K562 (cell line): ENCODE measurements at regions not wholly inside any gene's neighbourhood (a gene's known extent, or its start where the extent isn't known, plus 50 kb on each side); places are given as distances from the start of the nearest gene placed in this dataset.

ENCODE experiments used
- ATAC-seq: fragments of 200-7000 bp; cut with Tn5 transposase; 3 replicates; pipeline ENCODE4 v1.9.1; 2020; ENCODE audit warnings: moderate library complexity
- BruUV-seq: library from RNA; stranded (reverse); fragments of 400-500 nt; replicated peaks from 2 replicates; lab custom pipeline; 2021; lab: Mats Ljungman, UMichigan
- CTCF ChIA-PET: fragments of 300-600 bp; formaldehyde crosslinking; extraction: SDS; loops from one replicate; lab custom pipeline; 2021; ENCODE audit warnings: low intra/inter-chr PET ratio; lab: Yijun Ruan, JAX
- POLR2A ChIA-PET: fragments of 300-600, 350-650 bp; sonication (Branson Sonifier 250); formaldehyde crosslinking; extraction: SDS; loops from one replicate; lab custom pipeline; 2021; ENCODE audit warnings: antibody characterized with exemption, inconsistent platforms; lab: Yijun Ruan, JAX
- DNase-seq, 4 experiments: peaks; one replicate each; pipeline versions ENCODE4 v3.0.0 to v3.0.0-alpha.2; 2011 to 2018; ENCODE audit warnings: low spot score in 3 of 4, mixed read lengths in 3 of 4; ENCODE audit errors: extremely low read depth in 1 of 4
- FAIRE-seq: peaks from 2 replicates; lab custom pipeline; 2011; peaks lifted over from hg19 to GRCh38; lab: Jason Lieb, UNC
- H2AFZ ChIP-seq: 2 replicates; pipeline ENCODE4 v1.6.0; 2011; ENCODE audit warnings: low read depth, low read length, control low read depth, inconsistent platforms
- H3K27ac ChIP-seq: fragments of 200-600 bp; 3 replicates; pipeline ENCODE4 v1.8.0; 2011; ENCODE audit warnings: low read depth, mild to moderate bottlenecking, control low read depth, inconsistent platforms, low read length, moderate library complexity, mixed read lengths; ENCODE audit errors: extremely low read depth
- H3K27me3 ChIP-seq, 2 experiments: fragments of 300-600 bp in 1 of 2; 2 replicates in 1 of 2; 3 replicates in 1 of 2; pipeline versions ENCODE4 v1.6.0 to v1.8.0; 2011; ENCODE audit warnings: inconsistent platforms in 2 of 2, low read length in 2 of 2, mild to moderate bottlenecking in 1 of 2, mixed read lengths in 1 of 2, moderate library complexity in 1 of 2; ENCODE audit not compliant: control insufficient read depth in 2 of 2, insufficient read depth in 2 of 2
- H3K36me3 ChIP-seq: fragments of 300-600 bp; 3 replicates; pipeline ENCODE4 v1.8.0; 2011; ENCODE audit warnings: mild to moderate bottlenecking, low read length, inconsistent platforms; ENCODE audit not compliant: control insufficient read depth, insufficient read depth
- H3K4me1 ChIP-seq, 2 experiments: fragments of 200-600 bp in 1 of 2; replicated peaks in 1 of 2; 2 replicates in 1 of 2; 3 replicates in 1 of 2; pipeline versions ENCODE4 v1.5.1 to v1.8.0; 2011; ENCODE audit warnings: inconsistent platforms in 2 of 2, low read length in 2 of 2, mild to moderate bottlenecking in 1 of 2, mixed read lengths in 1 of 2, moderate library complexity in 1 of 2; ENCODE audit not compliant: control insufficient read depth in 2 of 2, insufficient read depth in 2 of 2
- H3K4me2 ChIP-seq: 2 replicates; pipeline ENCODE4 v1.6.1; 2011; ENCODE audit warnings: low read length, control low read depth, inconsistent platforms, mixed read lengths; ENCODE audit not compliant: insufficient read depth
- H3K4me3 ChIP-seq: fragments of 200-600 bp; sonication (generic), shearing (Covaris generic); 2 replicates; pipeline ENCODE4 v1.5.1; 2016; ENCODE audit warnings: control low read depth, inconsistent platforms
- H3K79me2 ChIP-seq: fragments of 200-600 bp; 3 replicates; pipeline ENCODE4 v1.8.0; 2011; ENCODE audit warnings: low read length, inconsistent platforms; ENCODE audit not compliant: control insufficient read depth, insufficient read depth
- H3K9ac ChIP-seq, 2 experiments: 2 replicates each; pipeline versions ENCODE4 v1.6.0 to v1.6.1; 2011; ENCODE audit warnings: low read depth in 2 of 2, low read length in 2 of 2, control low read depth in 1 of 2, inconsistent platforms in 1 of 2, mild to moderate bottlenecking in 1 of 2, mixed read lengths in 1 of 2; ENCODE audit not compliant: insufficient read depth in 1 of 2
- H3K9me1 ChIP-seq: one replicate; pipeline ENCODE4 v1.6.0; 2011; ENCODE audit warnings: inconsistent platforms, mild to moderate bottlenecking, low read length, moderate library complexity; ENCODE audit not compliant: control insufficient read depth, insufficient read depth
- H3K9me3 ChIP-seq: replicated peaks from 2 replicates; pipeline ENCODE4 v1.5.1; 2011; ENCODE audit warnings: low read depth, low read length, inconsistent platforms; ENCODE audit not compliant: control insufficient read depth, insufficient read depth
- H4K20me1 ChIP-seq: replicated peaks from 2 replicates; pipeline ENCODE4 v1.6.1; 2011; ENCODE audit warnings: low read length, inconsistent platforms, mixed read lengths; ENCODE audit not compliant: control insufficient read depth, insufficient read depth
- CBX8 ChIP-seq: fragments of 200-600 bp; sonication (generic); IDR thresholded peaks from 2 replicates; pipeline ENCODE4 v1.6.1; 2012; ENCODE audit warnings: borderline replicate concordance, mixed run types, low read depth, mild to moderate bottlenecking, moderate library complexity, mixed read lengths, low read length, control low read depth, inconsistent platforms; ENCODE audit not compliant: poor library complexity, severe bottlenecking; ENCODE audit errors: extremely low read depth
- HDAC8 ChIP-seq: fragments of 450-650 bp; IDR thresholded peaks from 2 replicates; pipeline ENCODE4 v1.6.1; 2016; ENCODE audit warnings: mild to moderate bottlenecking, missing genetic modification characterization, moderate library complexity, missing compliant biosample characterization
- KAT2B ChIP-seq: IDR thresholded peaks from one replicate; pipeline ENCODE4 v1.6.1; 2012; ENCODE audit warnings: low read depth, mild to moderate bottlenecking, control low read depth, inconsistent platforms, low read length, moderate library complexity
- POU5F1 ChIP-seq: fragments of 150-350 bp; IDR thresholded peaks from 2 replicates; pipeline ENCODE4 v1.6.1; 2014; ENCODE audit warnings: borderline replicate concordance, low read length, low read depth, mild to moderate bottlenecking; ENCODE audit not compliant: partially characterized antibody
- RFX1 ChIP-seq: fragments of 450-650 bp; IDR thresholded peaks from 2 replicates; pipeline ENCODE4 v1.6.1; 2016; ENCODE audit warnings: mild to moderate bottlenecking, moderate library complexity
- WGBS: fragments of 100-300 bp; shearing (Covaris generic); methylation state at CpG from one replicate; pipeline ENCODE4 v1.1.6; 2016; ENCODE audit warnings: low coverage, mixed read lengths; ENCODE audit not compliant: insufficient coverage; ENCODE audit errors: missing lambda C conversion rate; 5-methylcytosine and 5-hydroxymethylcytosine counted together
- in situ Hi-C: fragments of 300-500 bp; cut with MboI; formaldehyde crosslinking; loops from 4 replicates; pipeline ENCODE4 v1.15.0; 2018; ENCODE audit warnings: inconsistent platforms, mixed read lengths
- intact Hi-C: fragments of 100-400 bp; cut with micrococcal nuclease; formaldehyde crosslinking; loops from 2 replicates; pipeline ENCODE4 v1.14.2; 2022
- TF ChIP-seq, protein P1 (sequence below): fragments of 450-650 bp; IDR thresholded peaks from 2 replicates; pipeline ENCODE4 v1.6.1; 2017; ENCODE audit warnings: mild to moderate bottlenecking, moderate library complexity
- TF ChIP-seq, protein P2 (sequence below): sonication (generic); formaldehyde crosslinking; IDR thresholded peaks from 2 replicates; pipeline ENCODE4 v1.8.0; 2022; ENCODE audit warnings: mild to moderate bottlenecking, missing genetic modification reagents
- TF ChIP-seq, protein P3 (sequence below): fragments of 250-450 bp; sonication (Bioruptor Pico); IDR thresholded peaks from 2 replicates; pipeline ENCODE4 v1.6.1; 2021; ENCODE audit warnings: mild to moderate bottlenecking
- TF ChIP-seq, protein P4 (sequence below): IDR thresholded peaks from 2 replicates; pipeline ENCODE4 v1.6.1; 2014; ENCODE audit warnings: antibody characterized with exemption

DNA sequence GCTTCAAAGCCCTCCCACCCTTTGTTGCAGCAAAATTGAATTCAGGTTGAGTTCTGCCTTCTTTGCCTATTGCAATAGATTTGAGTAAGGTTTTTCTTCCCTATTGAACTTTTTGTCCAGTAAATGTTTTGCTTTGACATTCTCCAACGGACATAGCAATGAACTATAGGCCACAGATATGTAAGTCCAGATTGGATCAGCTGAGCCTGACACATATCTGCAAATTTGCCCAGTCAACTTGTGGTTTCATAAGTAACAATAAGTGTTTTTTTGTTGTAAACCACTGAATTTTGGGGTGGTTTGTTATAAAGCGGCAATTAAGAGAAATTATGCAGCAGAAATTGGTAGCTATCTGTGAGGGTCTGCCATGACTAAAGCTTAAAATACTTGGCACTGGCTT is 332.1 kb upstream of the SORCS1 start:
- Histone ChIP-seq H3K9me1 (no peaks in the 10 kb centered on the region), H3K79me2 (no peaks in the 10 kb centered on the region), H3K27ac (no peak overlapping the region), H3K36me3 (no peaks in the 10 kb centered on the region), H3K4me2 (no peak overlapping the region), H2AFZ (no peak overlapping the region), H3K9me3 (no peaks in the 10 kb centered on the region), H3K4me3 (no peak overlapping the region), H3K4me1 (no peaks in the 10 kb centered on the region), H3K27me3 (no peaks in the 10 kb centered on the region), H3K9ac (no peak overlapping the region), H4K20me1 (no peaks in the 10 kb centered on the region)
- FAIRE-seq (no peak), ATAC-seq (no peak), DNase-seq (no peak)
- in situ Hi-C loops (no loop called here), intact Hi-C loops (no loop called here)
- TF ChIP-seq, protein P1, sequence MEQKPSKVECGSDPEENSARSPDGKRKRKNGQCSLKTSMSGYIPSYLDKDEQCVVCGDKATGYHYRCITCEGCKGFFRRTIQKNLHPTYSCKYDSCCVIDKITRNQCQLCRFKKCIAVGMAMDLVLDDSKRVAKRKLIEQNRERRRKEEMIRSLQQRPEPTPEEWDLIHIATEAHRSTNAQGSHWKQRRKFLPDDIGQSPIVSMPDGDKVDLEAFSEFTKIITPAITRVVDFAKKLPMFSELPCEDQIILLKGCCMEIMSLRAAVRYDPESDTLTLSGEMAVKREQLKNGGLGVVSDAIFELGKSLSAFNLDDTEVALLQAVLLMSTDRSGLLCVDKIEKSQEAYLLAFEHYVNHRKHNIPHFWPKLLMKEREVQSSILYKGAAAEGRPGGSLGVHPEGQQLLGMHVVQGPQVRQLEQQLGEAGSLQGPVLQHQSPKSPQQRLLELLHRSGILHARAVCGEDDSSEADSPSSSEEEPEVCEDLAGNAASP: no peak
- TF ChIP-seq RFX1: no peak
- TF ChIP-seq KAT2B: no peak
- TF ChIP-seq, protein P2, sequence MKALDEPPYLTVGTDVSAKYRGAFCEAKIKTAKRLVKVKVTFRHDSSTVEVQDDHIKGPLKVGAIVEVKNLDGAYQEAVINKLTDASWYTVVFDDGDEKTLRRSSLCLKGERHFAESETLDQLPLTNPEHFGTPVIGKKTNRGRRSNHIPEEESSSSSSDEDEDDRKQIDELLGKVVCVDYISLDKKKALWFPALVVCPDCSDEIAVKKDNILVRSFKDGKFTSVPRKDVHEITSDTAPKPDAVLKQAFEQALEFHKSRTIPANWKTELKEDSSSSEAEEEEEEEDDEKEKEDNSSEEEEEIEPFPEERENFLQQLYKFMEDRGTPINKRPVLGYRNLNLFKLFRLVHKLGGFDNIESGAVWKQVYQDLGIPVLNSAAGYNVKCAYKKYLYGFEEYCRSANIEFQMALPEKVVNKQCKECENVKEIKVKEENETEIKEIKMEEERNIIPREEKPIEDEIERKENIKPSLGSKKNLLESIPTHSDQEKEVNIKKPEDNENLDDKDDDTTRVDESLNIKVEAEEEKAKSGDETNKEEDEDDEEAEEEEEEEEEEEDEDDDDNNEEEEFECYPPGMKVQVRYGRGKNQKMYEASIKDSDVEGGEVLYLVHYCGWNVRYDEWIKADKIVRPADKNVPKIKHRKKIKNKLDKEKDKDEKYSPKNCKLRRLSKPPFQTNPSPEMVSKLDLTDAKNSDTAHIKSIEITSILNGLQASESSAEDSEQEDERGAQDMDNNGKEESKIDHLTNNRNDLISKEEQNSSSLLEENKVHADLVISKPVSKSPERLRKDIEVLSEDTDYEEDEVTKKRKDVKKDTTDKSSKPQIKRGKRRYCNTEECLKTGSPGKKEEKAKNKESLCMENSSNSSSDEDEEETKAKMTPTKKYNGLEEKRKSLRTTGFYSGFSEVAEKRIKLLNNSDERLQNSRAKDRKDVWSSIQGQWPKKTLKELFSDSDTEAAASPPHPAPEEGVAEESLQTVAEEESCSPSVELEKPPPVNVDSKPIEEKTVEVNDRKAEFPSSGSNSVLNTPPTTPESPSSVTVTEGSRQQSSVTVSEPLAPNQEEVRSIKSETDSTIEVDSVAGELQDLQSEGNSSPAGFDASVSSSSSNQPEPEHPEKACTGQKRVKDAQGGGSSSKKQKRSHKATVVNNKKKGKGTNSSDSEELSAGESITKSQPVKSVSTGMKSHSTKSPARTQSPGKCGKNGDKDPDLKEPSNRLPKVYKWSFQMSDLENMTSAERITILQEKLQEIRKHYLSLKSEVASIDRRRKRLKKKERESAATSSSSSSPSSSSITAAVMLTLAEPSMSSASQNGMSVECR (CRISPR knock-in tag): no peak
- TF ChIP-seq HDAC8: no peak
- no peak for TF ChIP-seq POU5F1
- no peak for TF ChIP-seq CBX8
- TF ChIP-seq, protein P3, sequence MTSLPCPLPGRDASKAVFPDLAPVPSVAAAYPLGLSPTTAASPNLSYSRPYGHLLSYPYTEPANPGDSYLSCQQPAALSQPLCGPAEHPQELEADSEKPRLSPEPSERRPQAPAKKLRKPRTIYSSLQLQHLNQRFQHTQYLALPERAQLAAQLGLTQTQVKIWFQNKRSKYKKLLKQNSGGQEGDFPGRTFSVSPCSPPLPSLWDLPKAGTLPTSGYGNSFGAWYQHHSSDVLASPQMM (CRISPR knock-in tag): no peak
- TF ChIP-seq, protein P4, sequence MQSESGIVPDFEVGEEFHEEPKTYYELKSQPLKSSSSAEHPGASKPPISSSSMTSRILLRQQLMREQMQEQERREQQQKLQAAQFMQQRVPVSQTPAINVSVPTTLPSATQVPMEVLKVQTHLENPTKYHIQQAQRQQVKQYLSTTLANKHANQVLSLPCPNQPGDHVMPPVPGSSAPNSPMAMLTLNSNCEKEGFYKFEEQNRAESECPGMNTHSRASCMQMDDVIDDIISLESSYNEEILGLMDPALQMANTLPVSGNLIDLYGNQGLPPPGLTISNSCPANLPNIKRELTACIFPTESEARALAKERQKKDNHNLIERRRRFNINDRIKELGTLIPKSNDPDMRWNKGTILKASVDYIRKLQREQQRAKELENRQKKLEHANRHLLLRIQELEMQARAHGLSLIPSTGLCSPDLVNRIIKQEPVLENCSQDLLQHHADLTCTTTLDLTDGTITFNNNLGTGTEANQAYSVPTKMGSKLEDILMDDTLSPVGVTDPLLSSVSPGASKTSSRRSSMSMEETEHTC: no peak
- no TSS peak for BruUV-seq
- WGBS: 6% methylated on average over 2 of the region's 2 CpGs
- ChIA-PET CTCF (no interaction called here), POLR2A (no interaction called here)
